Transverse colon (tissue), 4 donors: ENCODE measurements at regions not wholly inside any gene's neighbourhood (a gene's known extent, or its start where the extent isn't known, plus 50 kb on each side); places are given as distances from the start of the nearest gene placed in this dataset.

ENCODE experiments used
- CTCF ChIP-seq, 5 experiments: fragments of 200-600 bp in 3 of 5; fragments of 450-650 bp in 2 of 5; sonication (generic) in 3 of 5; IDR thresholded peaks; 1 replicate in 2 of 5; 2 replicates in 3 of 5; pipeline ENCODE4 v1.5.1; 2016 to 2017; ENCODE audit warnings: antibody characterized with exemption in 5 of 5, inconsistent platforms in 3 of 5, mild to moderate bottlenecking in 2 of 5, moderate library complexity in 1 of 5
- EP300 ChIP-seq: sonication (generic); formaldehyde crosslinking; IDR thresholded peaks from one replicate; pipeline ENCODE4 v1.6.1; 2017; ENCODE audit warnings: antibody characterized with exemption, low read depth
- POLR2A ChIP-seq: fragments of 450-650 bp; IDR thresholded peaks from one replicate; pipeline ENCODE4 v1.6.1; 2016; ENCODE audit warnings: antibody characterized with exemption, mild to moderate bottlenecking, moderate library complexity
- POLR2AphosphoS5 ChIP-seq, 3 donors: sonication (generic); formaldehyde crosslinking; IDR thresholded peaks; one replicate each; pipeline ENCODE4 v1.6.1; 2016; ENCODE audit warnings: antibody characterized with exemption in 3 of 3

DNA sequence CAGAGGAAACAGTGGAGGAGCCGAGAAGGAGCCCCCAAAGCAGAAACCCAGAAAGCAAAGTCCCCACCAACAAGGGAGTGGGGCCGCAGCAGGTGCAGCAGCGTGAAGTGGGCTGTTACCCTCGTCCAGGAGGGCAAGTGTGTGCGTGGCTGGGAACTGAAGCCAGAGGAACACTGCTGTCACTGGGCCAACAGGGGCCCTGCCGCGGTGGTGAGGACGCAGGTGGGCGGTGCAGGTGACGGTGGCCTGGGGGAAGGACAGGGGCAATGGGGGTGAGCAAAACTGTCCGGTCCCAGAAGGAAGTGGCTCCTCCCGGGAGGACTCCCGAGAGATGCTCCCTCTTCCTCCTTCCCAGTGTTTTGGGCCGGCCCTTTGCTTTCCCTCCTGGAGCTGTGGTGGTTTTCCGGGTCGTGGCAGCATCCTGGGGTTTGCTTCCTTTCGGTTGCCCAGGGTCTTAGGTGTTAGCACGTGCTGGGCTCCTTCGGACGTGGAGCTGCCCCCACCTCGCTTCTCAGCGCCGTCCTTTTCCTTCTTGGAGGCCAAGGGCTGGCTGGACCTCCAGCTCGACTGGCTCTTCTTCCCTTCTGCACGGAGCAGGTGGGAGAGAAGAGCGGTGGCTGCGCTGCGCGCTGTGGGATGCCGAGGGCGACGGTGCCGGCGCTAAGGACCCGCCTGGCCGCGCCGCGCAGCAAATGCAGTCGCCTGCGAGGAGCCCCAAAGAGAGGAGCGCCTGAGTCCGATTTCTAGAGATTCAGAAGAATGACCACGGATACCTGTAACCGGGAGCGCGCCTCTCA, 62.7 kb upstream of the SLC2A12 start:
- no peak for TF ChIP-seq CTCF (IDR thresholded peaks at IDR 0.05)
- no peak for TF ChIP-seq POLR2AphosphoS5 (IDR thresholded peaks at IDR 0.05)
- no peak for TF ChIP-seq EP300
- no peak for TF ChIP-seq POLR2A
